GM23338 (cell line): ENCODE measurements at regions not wholly inside any gene's neighbourhood (a gene's known extent, or its start where the extent isn't known, plus 50 kb on each side); places are given as distances from the start of the nearest gene placed in this dataset.

Experiments
- ATAC-seq: fragments of 200-7000 bp; cut with Tn5 transposase; 3 replicates; pipeline ENCODE4 v1.9.1; 2020
- DNase-seq: peaks from one replicate; pipeline ENCODE4 v3.0.0-alpha.2; 2015; ENCODE audit warnings: low spot score
- H2AFZ ChIP-seq: fragments of 200-600 bp; sonication (generic); 2 replicates; pipeline ENCODE4 v1.8.0; 2016; ENCODE audit warnings: antibody characterized with exemption, mild to moderate bottlenecking, moderate library complexity
- H3F3A ChIP-seq: fragments of 200-600 bp; sonication (generic); replicated peaks from 2 replicates; pipeline ENCODE4 v1.8.0; 2017; ENCODE audit warnings: antibody characterized with exemption, mixed run types, low read depth
- H3K27ac ChIP-seq: fragments of 200-600 bp; sonication (generic); 2 replicates; pipeline ENCODE4 v1.6.1; 2016; ENCODE audit warnings: low read depth
- H3K27me3 ChIP-seq: fragments of 200-600 bp; sonication (generic); 2 replicates; pipeline ENCODE4 v1.8.0; 2016; ENCODE audit warnings: mild to moderate bottlenecking, mixed run types, moderate library complexity; ENCODE audit not compliant: insufficient read depth
- H3K36me3 ChIP-seq: fragments of 200-600 bp; sonication (generic); 2 replicates; pipeline ENCODE4 v1.8.0; 2016; ENCODE audit warnings: mild to moderate bottlenecking; ENCODE audit not compliant: insufficient read depth
- H3K4me1 ChIP-seq: fragments of 200-600 bp; sonication (generic); 2 replicates; pipeline ENCODE4 v1.8.0; 2016; ENCODE audit warnings: mild to moderate bottlenecking, moderate library complexity; ENCODE audit not compliant: insufficient read depth
- H3K4me2 ChIP-seq: fragments of 200-600 bp; sonication (generic); 2 replicates; pipeline ENCODE4 v1.7.1; 2017; ENCODE audit warnings: mixed run types
- H3K4me3 ChIP-seq: fragments of 200-600 bp; sonication (generic); 2 replicates; pipeline ENCODE4 v1.6.1; 2016; ENCODE audit warnings: mixed run types
- H3K79me2 ChIP-seq: fragments of 200-600 bp; sonication (generic); replicated peaks from 2 replicates; pipeline ENCODE4 v1.8.0; 2017; ENCODE audit warnings: mild to moderate bottlenecking; ENCODE audit not compliant: insufficient read depth
- H3K9me2 ChIP-seq: fragments of 200-600 bp; sonication (generic); 2 replicates; pipeline ENCODE4 v1.8.0; 2017; ENCODE audit not compliant: insufficient read depth
- H4K20me1 ChIP-seq: fragments of 200-600 bp; sonication (generic); replicated peaks from 2 replicates; pipeline ENCODE4 v1.8.0; 2017; ENCODE audit warnings: mild to moderate bottlenecking; ENCODE audit not compliant: insufficient read depth
- H3K27ac Mint-ChIP-seq: 2 replicates; pipeline ENCODE4 v1.8.0; 2020; ENCODE audit warnings: inconsistent platforms, mild to moderate bottlenecking, moderate library complexity, mixed read lengths
- H3K27me3 Mint-ChIP-seq: 3 replicates; pipeline ENCODE4 v1.8.0; 2022; ENCODE audit warnings: low read depth, mild to moderate bottlenecking, moderate library complexity, mixed read lengths, inconsistent platforms; ENCODE audit not compliant: insufficient read depth, poor library complexity
- H3K36me3 Mint-ChIP-seq: 3 replicates; pipeline ENCODE4 v1.8.0; 2021; ENCODE audit warnings: low read depth, mild to moderate bottlenecking, inconsistent platforms, moderate library complexity, mixed read lengths
- H3K4me1 Mint-ChIP-seq: 3 replicates; pipeline ENCODE4 v1.8.0; 2020; ENCODE audit warnings: mild to moderate bottlenecking, inconsistent platforms, mixed read lengths
- H3K4me3 Mint-ChIP-seq: 3 replicates; pipeline ENCODE4 v1.8.0; 2021; ENCODE audit warnings: moderate library complexity, mild to moderate bottlenecking, inconsistent platforms, mixed read lengths
- H3K9me3 Mint-ChIP-seq: 3 replicates; pipeline ENCODE4 v1.8.0; 2020; ENCODE audit warnings: moderate library complexity, mild to moderate bottlenecking, inconsistent platforms, mixed read lengths
- CREB1 ChIP-seq: fragments of 250-450 bp; sonication (Bioruptor Pico); IDR thresholded peaks from 2 replicates; pipeline ENCODE4 v1.5.0; 2020; ENCODE audit warnings: low read depth, mild to moderate bottlenecking, moderate library complexity
- CTCF ChIP-seq, 2 experiments: fragments of 200-600 bp in 1 of 2; sonication (generic) in 1 of 2; conservative IDR thresholded peaks; 2 replicates each; pipeline versions ENCODE4 v1.5.1 to v1.6.1; 2016 to 2017; ENCODE audit warnings: antibody characterized with exemption in 2 of 2, low read depth in 2 of 2, mild to moderate bottlenecking in 2 of 2, moderate library complexity in 1 of 2
- ETS1 ChIP-seq: IDR thresholded peaks from 2 replicates; pipeline ENCODE4 v1.6.1; 2016; ENCODE audit warnings: antibody characterized with exemption
- EZH2 ChIP-seq: fragments of 200-600 bp; sonication (generic); IDR thresholded peaks from one replicate; pipeline ENCODE4 v1.8.0; 2017; ENCODE audit warnings: antibody characterized with exemption, mild to moderate bottlenecking, low read depth; ENCODE audit not compliant: unreplicated experiment
- EZH2phosphoT487 ChIP-seq: fragments of 200-600 bp; sonication (generic); IDR thresholded peaks from one replicate; pipeline ENCODE4 v1.8.1; 2018; ENCODE audit warnings: antibody characterized with exemption; ENCODE audit not compliant: unreplicated experiment
- JUNB ChIP-seq: IDR thresholded peaks from one replicate; pipeline ENCODE4 v1.6.1; 2016; ENCODE audit warnings: antibody characterized with exemption; ENCODE audit not compliant: unreplicated experiment
- NANOG ChIP-seq: IDR thresholded peaks from 2 replicates; pipeline ENCODE4 v1.6.1; 2016; ENCODE audit warnings: antibody characterized with exemption, borderline replicate concordance
- POLR2AphosphoS5 ChIP-seq: IDR thresholded peaks from 2 replicates; pipeline ENCODE4 v1.6.1; 2016; ENCODE audit warnings: antibody characterized with exemption, low read depth
- REST ChIP-seq: IDR thresholded peaks from one replicate; pipeline ENCODE4 v1.6.1; 2018; ENCODE audit warnings: antibody characterized with exemption; ENCODE audit not compliant: unreplicated experiment
- STAT1 ChIP-seq: IDR thresholded peaks from one replicate; pipeline ENCODE4 v1.6.1; 2016; ENCODE audit warnings: antibody characterized with exemption; ENCODE audit not compliant: unreplicated experiment
- ZNF114 ChIP-seq: fragments of 250-450 bp; sonication (Bioruptor Pico); IDR thresholded peaks from 2 replicates; pipeline ENCODE4 v1.5.0; 2020; ENCODE audit warnings: mild to moderate bottlenecking, moderate library complexity
- ZNF331 ChIP-seq: fragments of 250-450 bp; sonication (Bioruptor Pico); IDR thresholded peaks from 2 replicates; pipeline ENCODE4 v1.5.0; 2020; ENCODE audit warnings: low read depth, mild to moderate bottlenecking, moderate library complexity
- ZNF462 ChIP-seq: fragments of 250-450 bp; sonication (Bioruptor Pico); IDR thresholded peaks from 2 replicates; pipeline ENCODE4 v1.5.0; 2020; ENCODE audit warnings: mild to moderate bottlenecking, moderate library complexity

GRCh38 chr9:79387101-79387835 lies 184.5 kb upstream of the TLE4 start:
- no peak for ATAC-seq
- no peak overlapping the region for H3K27ac ChIP-seq

More at GRCh38 chr9:79387101-79387835, 184.5 kb upstream of the TLE4 start:
- no peak for TF ChIP-seq ZNF462 (CRISPR knock-in tag)
- no peak for TF ChIP-seq STAT1
- TF ChIP-seq ZNF331 (CRISPR knock-in tag): no peak
- no peak for TF ChIP-seq ZNF114 (CRISPR knock-in tag)
- TF ChIP-seq CREB1 (CRISPR knock-in tag): no peak
- TF ChIP-seq NANOG: no peak
- TF ChIP-seq JUNB: no peak
- TF ChIP-seq ETS1: no peak
- TF ChIP-seq EZH2: no peak
- no peak for TF ChIP-seq POLR2AphosphoS5
- no peak for TF ChIP-seq EZH2phosphoT487
- TF ChIP-seq CTCF (conservative IDR thresholded peaks at IDR 0.05; ENCODE audit: low read depth in 2 of 2): no peak
- no peak for TF ChIP-seq REST
- H3K36me3 ChIP-seq: no peaks in the 10 kb centered on the region
- H3F3A ChIP-seq: no peaks in the 10 kb centered on the region
- no peaks in the 10 kb centered on the region for H3K9me3 Mint-ChIP-seq
- H3K27me3 Mint-ChIP-seq: peaks cover 2% of the 10 kb centered on the region
- H2AFZ ChIP-seq: no peak overlapping the region
- no peak overlapping the region for H3K4me3 ChIP-seq
- peak; percentile 4 for DNase-seq
- no peak overlapping the region for H3K4me3 Mint-ChIP-seq
- H4K20me1 ChIP-seq: no peaks in the 10 kb centered on the region; the same call in 1 of the 2 replicates
- peaks cover 16% of the 10 kb centered on the region; the same call in 2 of the 3 replicates for H3K4me1 Mint-ChIP-seq
- no peak overlapping the region for H3K27ac Mint-ChIP-seq
- no peaks in the 10 kb centered on the region for H3K79me2 ChIP-seq
- H3K36me3 Mint-ChIP-seq: no peaks in the 10 kb centered on the region
- H3K9me2 ChIP-seq: no peaks in the 10 kb centered on the region
- no peaks in the 10 kb centered on the region for H3K27me3 ChIP-seq
- peaks cover 6% of the 10 kb centered on the region; the same call in 1 of the 2 replicates for H3K4me1 ChIP-seq
- H3K4me2 ChIP-seq: no peak overlapping the region
